Right renal cortex interstitium (tissue), 3 donors: ENCODE measurements at regions not wholly inside any gene's neighbourhood (a gene's known extent, or its start where the extent isn't known, plus 50 kb on each side); places are given as distances from the start of the nearest gene placed in this dataset.
"Not testable (repeated sequence)": the region's sequence is repeated elsewhere in the genome, so short reads cannot be mapped to it uniquely, and the experiment has no call there.

Experiments
- DNase-seq, 3 donors: peaks; one replicate each; pipeline ENCODE4 v3.0.0-alpha.2; 2013; ENCODE audit warnings: low read depth in 3 of 3, low spot score in 2 of 3

- not testable (repeated sequence) for DNase-seq
Measured at GRCh38 chr2:111492995-111493719, 372.4 kb downstream of the BCL2L11 start.

- DNase-seq: not testable (repeated sequence)
Measured at GRCh38 chr2:111493720-111494078, 373.0 kb downstream of the BCL2L11 start.

GRCh38 chr2:111494288-111494980 is 373.7 kb downstream of the BCL2L11 start:
- not testable (repeated sequence) for DNase-seq

GRCh38 chr2:111494981-111495315 is 374.2 kb downstream of the BCL2L11 start:
- DNase-seq: not testable (repeated sequence)

- not testable (repeated sequence) for DNase-seq
Measured at GRCh38 chr2:111495636-111496035, 374.9 kb downstream of the BCL2L11 start.

GRCh38 chr2:111496176-111496575 is 375.5 kb downstream of the BCL2L11 start:
- DNase-seq: not testable (repeated sequence)

GRCh38 chr2:111496860-111497259 is 376.1 kb downstream of the BCL2L11 start:
- DNase-seq: not testable (repeated sequence)

- not testable (repeated sequence) for DNase-seq
Measured at GRCh38 chr2:111497270-111497669, 376.6 kb downstream of the BCL2L11 start.

GRCh38 chr2:111500536-111501062 is 379.9 kb downstream of the BCL2L11 start:
- not testable (repeated sequence) for DNase-seq

- not testable (repeated sequence) for DNase-seq
Measured at GRCh38 chr2:111503844-111504570, 380.0 kb downstream of the ANAPC1 start.

GRCh38 chr2:111504571-111504942 is 379.4 kb downstream of the ANAPC1 start:
- DNase-seq: not testable (repeated sequence)

GRCh38 chr2:111505267-111505666 is 378.7 kb downstream of the ANAPC1 start:
- DNase-seq: not testable (repeated sequence)

- DNase-seq: not testable (repeated sequence)
Measured at GRCh38 chr2:111506936-111507335, 377.1 kb downstream of the ANAPC1 start.

- DNase-seq: not testable (repeated sequence)
Measured at GRCh38 chr2:111509225-111509869, 374.6 kb downstream of the ANAPC1 start.

GRCh38 chr2:111510384-111510783 is 373.6 kb downstream of the ANAPC1 start:
- DNase-seq: not testable (repeated sequence)

- DNase-seq: not testable (repeated sequence)
Measured at GRCh38 chr2:111511062-111511461, 372.9 kb downstream of the ANAPC1 start.

- DNase-seq: not testable (repeated sequence)
Measured at GRCh38 chr2:111512378-111512777, 371.6 kb downstream of the ANAPC1 start.

- DNase-seq: not testable (repeated sequence)
Measured at GRCh38 chr2:111514138-111514537, 369.9 kb downstream of the ANAPC1 start.

GRCh38 chr2:111517050-111517720 is 366.8 kb downstream of the ANAPC1 start:
- DNase-seq: not testable (repeated sequence)

- DNase-seq: not testable (repeated sequence)
Measured at GRCh38 chr2:111517721-111518053, 366.3 kb downstream of the ANAPC1 start.
